ENCODE measurements at regions not wholly inside any gene's neighbourhood (a gene's known extent, or its start where the extent isn't known, plus 50 kb on each side); places are given as distances from the start of the nearest gene placed in this dataset.

DNA sequence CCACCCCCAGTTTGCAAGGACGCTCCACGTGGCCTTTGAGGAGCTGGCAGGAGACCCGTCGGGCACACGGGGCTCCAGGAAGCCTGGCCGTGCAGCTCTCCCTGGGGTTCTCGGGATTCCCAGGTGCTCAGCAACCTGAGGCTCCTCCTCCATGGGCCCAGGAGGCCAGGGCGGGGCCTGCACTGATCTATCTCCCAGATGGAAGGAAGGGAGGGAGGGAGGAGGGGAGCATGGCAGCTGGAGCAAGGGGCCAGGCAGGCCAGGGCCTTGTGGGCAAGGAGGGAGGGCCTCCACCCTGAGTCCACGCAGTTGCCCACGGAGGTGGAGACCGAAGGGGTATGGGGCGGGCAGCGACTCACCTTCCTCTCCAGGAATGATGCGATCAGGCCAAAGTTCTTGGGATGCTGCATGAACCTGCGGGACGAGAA is 127.3 kb downstream of the RFLNA start:
- TF ChIP-seq POLR2A (IDR thresholded peaks at IDR 0.05), result no peak
- TF ChIP-seq, protein P1, sequence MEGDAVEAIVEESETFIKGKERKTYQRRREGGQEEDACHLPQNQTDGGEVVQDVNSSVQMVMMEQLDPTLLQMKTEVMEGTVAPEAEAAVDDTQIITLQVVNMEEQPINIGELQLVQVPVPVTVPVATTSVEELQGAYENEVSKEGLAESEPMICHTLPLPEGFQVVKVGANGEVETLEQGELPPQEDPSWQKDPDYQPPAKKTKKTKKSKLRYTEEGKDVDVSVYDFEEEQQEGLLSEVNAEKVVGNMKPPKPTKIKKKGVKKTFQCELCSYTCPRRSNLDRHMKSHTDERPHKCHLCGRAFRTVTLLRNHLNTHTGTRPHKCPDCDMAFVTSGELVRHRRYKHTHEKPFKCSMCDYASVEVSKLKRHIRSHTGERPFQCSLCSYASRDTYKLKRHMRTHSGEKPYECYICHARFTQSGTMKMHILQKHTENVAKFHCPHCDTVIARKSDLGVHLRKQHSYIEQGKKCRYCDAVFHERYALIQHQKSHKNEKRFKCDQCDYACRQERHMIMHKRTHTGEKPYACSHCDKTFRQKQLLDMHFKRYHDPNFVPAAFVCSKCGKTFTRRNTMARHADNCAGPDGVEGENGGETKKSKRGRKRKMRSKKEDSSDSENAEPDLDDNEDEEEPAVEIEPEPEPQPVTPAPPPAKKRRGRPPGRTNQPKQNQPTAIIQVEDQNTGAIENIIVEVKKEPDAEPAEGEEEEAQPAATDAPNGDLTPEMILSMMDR (IDR thresholded peaks at IDR 0.05), result no peak
- intact Hi-C loops (cut with DNase I), result loop anchor here (5.0 kb wide), 1 partner anchor 95 kb away; no protein-coding TSS in a partner anchor
- Histone ChIP-seq H3K9me3 (no peaks in the 10 kb centered on the region), H3K27ac (peak overlapping the region; percentile 81 to 94 (median 82)), H3K4me1 (peaks cover 21 to 37% of the 10 kb centered on the region in 2 donors), H3K4me3 (replicated peaks in 1 of 3) (peak overlapping the region in 1 of 3 donors; percentile 8), H3K36me3 (peaks cover 8 to 24% of the 10 kb centered on the region in 2 donors), H3K27me3 (no peaks in the 10 kb centered on the region)
- peak; percentile 90 to 91 for DNase-seq
- 40 to 50% methylated on average over 12 to 14 of the region's 16 CpGs for WGBS, 2 donors

DNA sequence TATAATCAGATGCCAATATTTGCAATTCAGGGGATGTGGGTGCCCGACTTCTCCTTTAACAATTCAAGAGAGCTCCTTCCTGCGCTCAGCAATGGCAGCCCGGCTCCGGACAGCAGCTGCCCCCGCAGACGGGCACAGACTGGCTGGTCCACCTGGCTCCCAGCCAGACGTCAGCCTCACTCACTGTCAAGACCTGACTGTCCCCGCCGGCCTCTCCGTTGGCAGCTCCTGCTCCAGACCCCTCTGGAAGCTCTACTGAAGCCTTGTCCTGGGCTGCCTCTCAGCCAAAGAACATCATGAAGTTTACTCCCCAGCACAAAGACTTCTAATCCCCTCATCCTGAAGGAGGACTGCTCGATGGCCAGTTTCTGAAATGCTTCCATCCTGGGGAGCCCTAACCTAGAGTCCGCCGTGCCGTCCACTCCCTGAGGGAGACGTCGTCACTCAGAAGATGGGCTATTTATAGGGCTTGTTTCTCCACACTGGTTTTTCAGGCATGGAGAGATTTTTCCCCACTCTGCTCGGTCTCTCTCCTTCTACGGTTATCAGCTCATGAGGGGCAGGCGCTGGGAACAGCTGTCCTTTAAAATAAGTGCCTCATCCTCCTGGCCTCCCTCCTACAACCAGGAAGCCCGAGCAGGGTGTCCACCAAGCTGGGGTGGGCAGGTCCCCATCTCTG is 126.2 kb downstream of the RFLNA start:
- Histone ChIP-seq H3K27me3 (no peaks in the 10 kb centered on the region), H3K9me3 (no peaks in the 10 kb centered on the region), H3K36me3 (peaks cover 8 to 19% of the 10 kb centered on the region in 2 donors), H3K27ac (peak overlapping the region in 2 of 3 donors; percentile 82 to 94), H3K4me3 (replicated peaks in 1 of 3) (no peak overlapping the region), H3K4me1 (peaks cover 21 to 28% of the 10 kb centered on the region in 2 donors)
- TF ChIP-seq, protein P1 (IDR thresholded peaks at IDR 0.05), result no peak
- TF ChIP-seq POLR2A (IDR thresholded peaks at IDR 0.05), result no peak
- intact Hi-C loops (cut with DNase I), result loop anchor here (5.0 kb wide), 1 partner anchor 96 kb away; no protein-coding TSS in a partner anchor
- WGBS, 2 donors, result 89 to 92% methylated on average over 20 of the region's 20 CpGs
- DNase-seq, result no peak

DNA sequence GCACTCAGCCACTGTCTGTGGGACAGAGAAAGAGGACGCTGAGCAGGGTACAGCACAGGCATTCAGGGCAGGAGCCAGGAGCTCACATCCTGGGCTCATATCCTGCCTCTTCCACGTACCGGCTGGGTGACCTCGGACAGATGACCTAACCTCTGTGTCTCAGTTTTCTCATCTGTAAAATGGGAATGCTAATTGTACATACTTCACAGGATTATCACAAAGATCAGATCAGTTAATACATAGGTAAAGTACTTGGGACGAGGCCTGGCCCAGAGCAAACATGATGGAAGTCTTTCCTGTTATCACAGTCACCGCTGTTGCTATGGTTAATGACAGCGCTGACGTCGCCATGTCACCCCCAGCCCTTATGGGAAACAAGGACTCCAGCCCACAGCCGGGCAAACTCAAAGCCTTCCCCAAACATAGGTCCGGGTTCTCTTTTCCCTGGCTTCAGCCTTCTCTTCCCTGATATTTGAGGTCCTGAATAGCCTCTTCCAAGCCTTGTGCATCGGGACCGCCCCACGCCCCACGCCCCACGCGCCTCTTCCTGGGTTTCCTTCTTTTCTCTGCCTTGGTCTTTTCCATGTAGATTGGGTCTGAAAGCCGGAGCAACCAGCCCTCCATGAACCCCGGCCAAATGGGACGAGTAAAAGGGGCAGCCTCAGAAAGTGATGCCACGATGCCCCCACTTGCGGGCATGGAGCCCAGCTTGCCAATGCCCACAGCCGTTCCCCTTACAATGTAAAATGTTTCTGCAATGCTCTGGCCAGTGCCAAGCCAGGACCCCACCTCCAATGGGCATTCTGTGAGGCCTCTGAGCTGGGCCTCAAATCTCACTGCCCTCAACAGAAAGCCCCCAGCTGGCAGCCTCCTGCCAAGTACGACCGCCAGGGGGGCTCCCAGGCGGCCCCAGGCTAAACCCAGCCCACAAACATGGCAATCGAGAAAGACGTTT is 125.4 kb downstream of the RFLNA start:
- no peaks in the 10 kb centered on the region for H3K27me3 ChIP-seq
- no peak overlapping the region for H3K4me3 ChIP-seq (replicated peaks in 1 of 3)
- no peak overlapping the region for H3K27ac ChIP-seq
- no peaks in the 10 kb centered on the region for H3K9me3 ChIP-seq
- intact Hi-C loops (cut with DNase I), result loop anchor here (5.0 kb wide), 1 partner anchor 97 kb away; no protein-coding TSS in a partner anchor
- H3K4me1 ChIP-seq, result peaks cover 21 to 28% of the 10 kb centered on the region in 2 donors
- peaks cover 8 to 14% of the 10 kb centered on the region in 2 donors for H3K36me3 ChIP-seq
- DNase-seq, result no peak
- TF ChIP-seq, protein P1 (IDR thresholded peaks at IDR 0.05), result no peak
- no peak for TF ChIP-seq POLR2A (IDR thresholded peaks at IDR 0.05)
- 95 to 96% methylated on average over 28 of the region's 28 CpGs for WGBS, 2 donors

DNA sequence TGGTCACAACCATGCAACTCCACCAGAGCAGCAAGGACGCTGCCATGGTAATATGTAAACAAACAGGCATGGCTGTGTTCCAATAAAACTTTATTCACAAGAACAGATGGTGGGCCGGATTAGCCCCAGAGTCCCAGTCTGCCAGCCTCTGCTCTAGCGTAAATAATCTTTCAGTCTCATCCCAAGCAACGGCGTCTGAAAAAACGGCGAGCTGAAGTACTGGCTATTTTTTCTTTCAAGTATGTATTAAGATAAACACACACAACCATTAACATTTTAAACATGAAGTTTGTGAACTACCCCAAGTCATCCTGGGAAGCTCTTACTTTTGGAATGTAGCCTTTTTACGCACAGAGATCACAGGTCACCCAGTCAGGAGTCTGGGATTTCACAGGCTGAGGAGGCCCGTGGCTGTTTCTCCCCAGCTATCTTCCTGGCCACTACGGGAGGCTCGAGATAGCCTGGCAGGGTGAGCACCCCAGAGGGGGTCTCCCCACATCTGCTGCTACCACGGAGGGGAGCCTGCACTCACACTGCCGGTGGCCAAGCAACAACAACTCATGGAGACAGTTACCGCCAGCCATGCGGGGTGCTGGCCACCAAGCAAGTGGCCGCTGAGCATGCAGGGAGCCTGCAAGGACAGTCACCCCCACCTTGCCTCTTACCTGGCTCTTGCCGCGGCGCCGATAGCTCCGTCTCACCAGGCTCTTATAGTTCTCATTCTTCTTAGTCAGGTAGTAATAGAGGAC is 124.6 kb downstream of the RFLNA start:
- intact Hi-C loops (cut with DNase I), result loop anchor here (5.0 kb wide), 1 partner anchor 98 kb away; no protein-coding TSS in a partner anchor
- no peaks in the 10 kb centered on the region for H3K27me3 ChIP-seq
- H3K4me1 ChIP-seq, result peaks cover 21 to 28% of the 10 kb centered on the region in 2 donors
- no peaks in the 10 kb centered on the region for H3K9me3 ChIP-seq
- H3K4me3 ChIP-seq (replicated peaks in 1 of 3), result no peak overlapping the region
- DNase-seq, result no peak
- TF ChIP-seq POLR2A (IDR thresholded peaks at IDR 0.05), result no peak
- TF ChIP-seq, protein P1 (IDR thresholded peaks at IDR 0.05), result no peak
- H3K36me3 ChIP-seq, result peaks cover 12 to 14% of the 10 kb centered on the region in 2 donors
- WGBS, 2 donors, result 85 to 86% methylated on average over 20 to 21 of the region's 21 CpGs
- no peak overlapping the region for H3K27ac ChIP-seq

All from thyroid gland (tissue), 4 donors.